Lower lobe of right lung (tissue), 2 donors: ENCODE measurements at regions not wholly inside any gene's neighbourhood (a gene's known extent, or its start where the extent isn't known, plus 50 kb on each side); places are given as distances from the start of the nearest gene placed in this dataset.

Experiments
- ATAC-seq, 2 donors: fragments of 200-7000 bp; cut with Tn5 transposase; one replicate each; pipeline ENCODE4 v1.9.1; 2020 to 2022; ENCODE audit warnings: mild to moderate bottlenecking in 2 of 2, moderate library complexity in 2 of 2
- DNase-seq: peaks from one replicate; pipeline ENCODE4 v3.0.0-alpha.2; 2020
- H3K27ac ChIP-seq: fragments of 200-600 bp; one replicate; pipeline ENCODE4 v1.8.0; 2022
- H3K27me3 ChIP-seq: fragments of 200-600 bp; one replicate; pipeline ENCODE4 v1.8.0; 2022; ENCODE audit warnings: low read depth
- H3K36me3 ChIP-seq: fragments of 200-600 bp; one replicate; pipeline ENCODE4 v1.8.0; 2022; ENCODE audit warnings: mild to moderate bottlenecking
- H3K4me1 ChIP-seq: fragments of 200-600 bp; one replicate; pipeline ENCODE4 v1.8.0; 2022
- H3K4me3 ChIP-seq: fragments of 200-600 bp; one replicate; pipeline ENCODE4 v1.8.0; 2022; ENCODE audit warnings: mild to moderate bottlenecking
- H3K9me3 ChIP-seq: fragments of 200-600 bp; one replicate; pipeline ENCODE4 v1.8.0; 2022
- intact Hi-C: fragments of 100-400 bp; cut with DNase I; formaldehyde crosslinking; loops from one replicate; pipeline ENCODE4 v1.11.0; 2022
- TF ChIP-seq, protein P1 (sequence below): fragments of 200-600 bp; IDR thresholded peaks from one replicate; pipeline ENCODE4 v1.8.0; 2022; ENCODE audit warnings: antibody characterized with exemption, mild to moderate bottlenecking
- donor health status: DM: no; HTN: yes; CAD: no; lungs with severe emphysema.

DNA sequence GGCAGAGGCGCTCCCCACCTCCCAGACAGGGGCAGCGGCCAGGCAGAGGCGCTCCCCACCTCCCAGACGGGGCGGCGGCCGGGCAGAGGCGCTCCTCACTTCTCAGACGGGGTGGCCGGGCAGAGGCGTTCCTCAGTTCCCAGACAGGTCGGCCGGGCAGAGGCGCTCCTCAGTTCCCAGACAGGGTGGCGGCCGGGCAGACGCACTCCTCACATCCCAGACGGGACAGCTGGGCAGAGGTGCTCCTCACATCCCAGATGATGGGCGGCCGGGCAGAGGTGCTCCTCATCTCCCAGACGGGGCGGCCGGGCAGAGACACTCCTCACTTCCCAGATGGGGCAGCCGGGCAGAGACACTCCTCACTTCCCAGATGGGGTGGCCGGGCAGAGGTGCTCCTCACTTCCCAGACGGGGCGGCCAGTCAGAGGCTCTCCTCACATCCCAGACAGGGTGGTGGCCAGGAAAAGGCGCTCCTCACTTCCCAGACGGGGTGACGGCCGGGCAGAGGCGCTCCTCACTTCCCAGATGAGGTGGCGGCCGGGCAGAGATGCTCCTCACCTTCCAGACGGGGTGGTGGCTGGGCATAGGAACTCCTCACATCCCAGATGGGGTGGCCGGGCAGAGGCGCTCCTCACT, 75.1 kb downstream of the CARTPT start:
- no peak for ATAC-seq
- Histone ChIP-seq H3K9me3 (peaks cover 8% of the 10 kb centered on the region), H3K4me3 (no peak overlapping the region), H3K36me3 (no peaks in the 10 kb centered on the region), H3K4me1 (no peaks in the 10 kb centered on the region), H3K27ac (no peak overlapping the region), H3K27me3 (peaks cover 5% of the 10 kb centered on the region)
- TF ChIP-seq, protein P1, sequence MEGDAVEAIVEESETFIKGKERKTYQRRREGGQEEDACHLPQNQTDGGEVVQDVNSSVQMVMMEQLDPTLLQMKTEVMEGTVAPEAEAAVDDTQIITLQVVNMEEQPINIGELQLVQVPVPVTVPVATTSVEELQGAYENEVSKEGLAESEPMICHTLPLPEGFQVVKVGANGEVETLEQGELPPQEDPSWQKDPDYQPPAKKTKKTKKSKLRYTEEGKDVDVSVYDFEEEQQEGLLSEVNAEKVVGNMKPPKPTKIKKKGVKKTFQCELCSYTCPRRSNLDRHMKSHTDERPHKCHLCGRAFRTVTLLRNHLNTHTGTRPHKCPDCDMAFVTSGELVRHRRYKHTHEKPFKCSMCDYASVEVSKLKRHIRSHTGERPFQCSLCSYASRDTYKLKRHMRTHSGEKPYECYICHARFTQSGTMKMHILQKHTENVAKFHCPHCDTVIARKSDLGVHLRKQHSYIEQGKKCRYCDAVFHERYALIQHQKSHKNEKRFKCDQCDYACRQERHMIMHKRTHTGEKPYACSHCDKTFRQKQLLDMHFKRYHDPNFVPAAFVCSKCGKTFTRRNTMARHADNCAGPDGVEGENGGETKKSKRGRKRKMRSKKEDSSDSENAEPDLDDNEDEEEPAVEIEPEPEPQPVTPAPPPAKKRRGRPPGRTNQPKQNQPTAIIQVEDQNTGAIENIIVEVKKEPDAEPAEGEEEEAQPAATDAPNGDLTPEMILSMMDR: no peak
- intact Hi-C loops: no loop called here
- no peak for DNase-seq

DNA sequence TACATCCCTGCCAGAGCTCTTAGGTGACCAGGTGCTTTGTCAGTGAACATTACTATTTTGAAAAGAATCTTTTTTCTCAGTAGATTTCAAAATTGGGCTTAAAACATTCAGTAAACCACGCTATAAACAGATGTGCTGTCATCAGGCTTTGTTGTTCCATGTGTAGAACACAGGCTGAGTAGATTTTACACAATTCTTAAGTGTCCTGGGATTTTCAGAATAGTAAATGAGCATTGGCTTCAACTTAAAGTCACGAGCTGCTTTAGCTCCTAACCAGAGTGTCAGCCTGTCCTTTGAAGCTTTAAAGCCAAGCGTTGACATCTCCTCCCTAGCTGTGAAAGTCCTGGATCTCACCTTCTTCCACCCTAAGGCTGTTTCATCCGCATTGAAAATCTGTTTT, 83.6 kb downstream of the CARTPT start:
- Histone ChIP-seq H3K27me3 (no peaks in the 10 kb centered on the region), H3K4me1 (no peaks in the 10 kb centered on the region), H3K9me3 (peaks cover 5% of the 10 kb centered on the region), H3K4me3 (no peak overlapping the region), H3K36me3 (no peaks in the 10 kb centered on the region), H3K27ac (no peak overlapping the region)
- TF ChIP-seq, protein P1: no peak
- no peak for DNase-seq
- ATAC-seq: no peak
- intact Hi-C loops: no loop called here

DNA sequence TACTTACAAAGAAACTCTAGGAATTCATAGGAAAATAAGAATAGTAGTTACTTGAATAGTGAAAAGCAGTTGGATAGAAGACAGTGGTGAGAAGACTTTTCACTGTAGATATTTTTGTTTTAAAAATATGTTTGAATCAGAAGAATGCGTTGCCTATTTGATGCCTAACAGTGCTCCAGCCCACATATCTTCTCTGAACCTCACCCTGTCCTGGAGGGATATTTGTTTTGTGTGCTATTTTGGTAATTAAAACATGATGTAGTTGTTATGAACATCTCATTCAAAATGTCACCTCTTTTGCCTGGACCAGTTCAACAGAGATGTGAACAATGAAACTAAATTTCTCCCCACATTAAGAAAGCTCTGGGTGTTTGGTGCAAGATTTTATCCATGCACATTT, 87.6 kb downstream of the CARTPT start:
- no peak overlapping the region for H3K4me3 ChIP-seq
- intact Hi-C loops: no loop called here
- H3K36me3 ChIP-seq: no peaks in the 10 kb centered on the region
- TF ChIP-seq, protein P1: no peak
- ATAC-seq (no peak), DNase-seq (no peak)
- no peaks in the 10 kb centered on the region for H3K4me1 ChIP-seq
- H3K27me3 ChIP-seq: no peaks in the 10 kb centered on the region
- H3K27ac ChIP-seq: no peak overlapping the region
- H3K9me3 ChIP-seq: no peaks in the 10 kb centered on the region

DNA sequence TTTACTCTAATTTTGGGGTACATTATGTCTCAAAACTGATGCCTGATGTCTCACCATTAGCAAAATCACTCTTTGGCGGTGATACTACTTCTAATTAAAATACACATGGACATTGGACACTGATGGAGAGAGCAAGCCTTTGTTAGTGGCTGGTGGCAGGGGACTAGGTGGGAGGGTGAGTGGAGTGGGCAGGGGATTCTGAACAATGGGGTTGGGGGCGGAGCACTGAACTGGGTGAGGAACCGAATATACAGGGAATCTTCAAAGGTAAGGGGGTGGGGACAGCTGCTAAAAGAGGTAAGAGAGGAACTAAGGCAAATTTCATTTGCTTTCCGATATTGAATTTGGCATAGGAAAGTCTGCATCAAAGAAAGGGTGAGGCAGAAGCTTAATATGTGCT, 88.8 kb downstream of the CARTPT start:
- DNase-seq (no peak), ATAC-seq (no peak)
- H3K4me1 ChIP-seq: no peaks in the 10 kb centered on the region
- no peaks in the 10 kb centered on the region for H3K36me3 ChIP-seq
- TF ChIP-seq, protein P1: no peak
- H3K27ac ChIP-seq: no peak overlapping the region
- no peak overlapping the region for H3K4me3 ChIP-seq
- H3K9me3 ChIP-seq: no peaks in the 10 kb centered on the region
- H3K27me3 ChIP-seq: no peaks in the 10 kb centered on the region
- intact Hi-C loops: no loop called here

DNA sequence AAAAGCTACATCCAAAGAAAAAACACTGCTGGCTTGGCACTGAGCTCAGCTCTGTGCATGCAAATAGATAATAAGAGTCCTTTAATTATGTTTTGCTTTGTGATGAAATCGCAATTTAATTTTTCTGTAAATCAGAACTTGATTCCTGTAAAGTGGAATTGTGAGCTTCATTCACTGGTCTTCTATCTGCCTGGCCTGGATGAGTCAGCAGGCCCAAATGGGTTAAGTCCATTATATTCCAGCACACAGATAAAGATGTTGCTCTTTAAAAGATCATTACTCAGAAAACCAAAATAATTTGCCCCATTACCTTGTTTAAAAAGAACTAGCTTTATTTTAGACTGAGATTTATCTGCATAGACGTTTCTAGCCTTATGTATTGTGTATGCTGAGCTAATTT, 90.4 kb downstream of the CARTPT start:
- ATAC-seq (no peak), DNase-seq (no peak)
- no peaks in the 10 kb centered on the region for H3K36me3 ChIP-seq
- TF ChIP-seq, protein P1: no peak
- H3K4me3 ChIP-seq: no peak overlapping the region
- no peaks in the 10 kb centered on the region for H3K27me3 ChIP-seq
- H3K9me3 ChIP-seq: no peaks in the 10 kb centered on the region
- intact Hi-C loops: no loop called here
- H3K4me1 ChIP-seq: no peaks in the 10 kb centered on the region
- H3K27ac ChIP-seq: no peak overlapping the region
